ENCODE measurements at regions not wholly inside any gene's neighbourhood (a gene's known extent, or its start where the extent isn't known, plus 50 kb on each side); places are given as distances from the start of the nearest gene placed in this dataset. TPM values are rescaled to one million over a fixed set of nuclear protein-coding genes. Genes with fewer than 3 reads are reported as not detected.

- Histone ChIP-seq H3K9ac (ENCODE audit: low read depth in 1 of 3, low read length in 3 of 3) (no peak overlapping the region), H3K27ac (ENCODE audit: low read depth, low read length) (no peak overlapping the region), H3K4me1 (ENCODE audit: control insufficient read depth in 3 of 3, insufficient read depth in 3 of 3, low read length in 3 of 3) (no peaks in the 10 kb centered on the region), H3K9me3 (ENCODE audit: control insufficient read depth in 3 of 3, low read length in 3 of 3) (no peaks in the 10 kb centered on the region), H3K36me3 (ENCODE audit: control insufficient read depth in 3 of 3, insufficient read depth in 3 of 3, low read length in 3 of 3) (no peaks in the 10 kb centered on the region), H3K27me3 (ENCODE audit: control insufficient read depth in 3 of 3, insufficient read depth in 3 of 3, low read length in 3 of 3) (peaks cover 0 to 3% (median 0%) of the 10 kb centered on the region in 3 donors), H3K4me3 (ENCODE audit: low read length in 3 of 3) (no peak overlapping the region)
Observed at GRCh38 chr11:13223112-13223511, 54.5 kb upstream of the BMAL1 start.

GRCh38 chr11:13224324-13224723 lies 53.3 kb upstream of the BMAL1 start:
- no peaks in the 10 kb centered on the region for H3K9me3 ChIP-seq (ENCODE audit: control insufficient read depth in 3 of 3, low read length in 3 of 3)
- no peak overlapping the region for H3K9ac ChIP-seq (ENCODE audit: low read depth in 1 of 3, low read length in 3 of 3)
- peaks cover 0 to 3% (median 0%) of the 10 kb centered on the region in 3 donors for H3K27me3 ChIP-seq (ENCODE audit: control insufficient read depth in 3 of 3, insufficient read depth in 3 of 3, low read length in 3 of 3)
- H3K4me3 ChIP-seq (ENCODE audit: low read length in 3 of 3): no peak overlapping the region
- no peaks in the 10 kb centered on the region for H3K36me3 ChIP-seq (ENCODE audit: control insufficient read depth in 3 of 3, insufficient read depth in 3 of 3, low read length in 3 of 3)
- H3K4me1 ChIP-seq (ENCODE audit: control insufficient read depth in 3 of 3, insufficient read depth in 3 of 3, low read length in 3 of 3): peaks cover 0 to 4% (median 3%) of the 10 kb centered on the region in 3 donors
- no peak overlapping the region for H3K27ac ChIP-seq (ENCODE audit: low read depth, low read length)

- Histone ChIP-seq H3K9ac (ENCODE audit: low read depth in 1 of 3, low read length in 3 of 3) (no peak overlapping the region), H3K9me3 (ENCODE audit: control insufficient read depth in 3 of 3, low read length in 3 of 3) (no peaks in the 10 kb centered on the region), H3K27ac (ENCODE audit: low read depth, low read length) (no peak overlapping the region), H3K27me3 (ENCODE audit: control insufficient read depth in 3 of 3, insufficient read depth in 3 of 3, low read length in 3 of 3) (peaks cover 0 to 3% (median 0%) of the 10 kb centered on the region in 3 donors), H3K36me3 (ENCODE audit: control insufficient read depth in 3 of 3, insufficient read depth in 3 of 3, low read length in 3 of 3) (no peaks in the 10 kb centered on the region), H3K4me1 (ENCODE audit: control insufficient read depth in 3 of 3, insufficient read depth in 3 of 3, low read length in 3 of 3) (peaks cover 0 to 9% (median 3%) of the 10 kb centered on the region in 3 donors), H3K4me3 (ENCODE audit: low read length in 3 of 3) (no peak overlapping the region)
Observed at GRCh38 chr11:13225038-13226001, 52.3 kb upstream of the BMAL1 start.

GRCh38 chr11:13227676-13228255 lies 49.8 kb upstream of the BMAL1 start:
- no peaks in the 10 kb centered on the region for H3K36me3 ChIP-seq (ENCODE audit: control insufficient read depth in 3 of 3, insufficient read depth in 3 of 3, low read length in 3 of 3)
- no peak overlapping the region for H3K9ac ChIP-seq (ENCODE audit: low read depth in 1 of 3, low read length in 3 of 3)
- peaks cover 0 to 9% (median 3%) of the 10 kb centered on the region in 3 donors for H3K4me1 ChIP-seq (ENCODE audit: control insufficient read depth in 3 of 3, insufficient read depth in 3 of 3, low read length in 3 of 3)
- no peak overlapping the region for H3K27ac ChIP-seq (ENCODE audit: low read depth, low read length)
- H3K9me3 ChIP-seq (ENCODE audit: control insufficient read depth in 3 of 3, low read length in 3 of 3): no peaks in the 10 kb centered on the region
- peaks cover 0 to 3% (median 0%) of the 10 kb centered on the region in 3 donors for H3K27me3 ChIP-seq (ENCODE audit: control insufficient read depth in 3 of 3, insufficient read depth in 3 of 3, low read length in 3 of 3)
- no peak overlapping the region for H3K4me3 ChIP-seq (ENCODE audit: low read length in 3 of 3)

Small RNA genes in the stretch of these regions (small RNA-seq; reads per million reads assigned to genes)
- not detected for gene AC022878.1

All from skeletal muscle tissue (tissue), 4 donors.